ENCODE measurements at regions not wholly inside any gene's neighbourhood (a gene's known extent, or its start where the extent isn't known, plus 50 kb on each side); places are given as distances from the start of the nearest gene placed in this dataset.

DNA sequence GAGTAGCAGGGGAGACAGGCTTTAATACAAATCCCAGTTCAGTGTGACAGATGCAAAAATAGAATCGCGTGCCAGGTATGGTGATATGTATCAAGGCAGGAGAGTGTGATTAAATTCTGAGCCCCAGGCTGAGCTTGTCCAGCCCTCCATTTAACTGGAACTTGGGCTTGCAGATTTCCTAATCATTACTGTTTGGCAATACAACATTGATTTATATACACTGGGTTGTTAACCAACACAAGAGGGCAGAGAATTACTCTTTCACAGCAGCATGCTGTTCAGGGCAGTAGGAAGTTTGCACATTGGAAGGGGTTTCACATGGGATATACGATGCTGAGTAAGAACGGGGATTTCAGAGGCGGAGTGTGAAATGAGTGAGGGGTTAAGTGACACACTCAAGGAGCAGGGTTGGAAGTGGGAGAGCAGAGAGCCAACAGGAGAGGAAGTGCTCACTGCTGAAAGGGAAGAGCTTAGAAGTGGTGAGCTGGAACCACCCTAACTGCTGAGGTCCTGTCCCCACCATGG is 70.8 kb upstream of the ATXN1 start:
- no peak overlapping the region for H3K4me3 ChIP-seq (ENCODE audit: low read depth, low read length)
- TF ChIP-seq, protein P1, sequence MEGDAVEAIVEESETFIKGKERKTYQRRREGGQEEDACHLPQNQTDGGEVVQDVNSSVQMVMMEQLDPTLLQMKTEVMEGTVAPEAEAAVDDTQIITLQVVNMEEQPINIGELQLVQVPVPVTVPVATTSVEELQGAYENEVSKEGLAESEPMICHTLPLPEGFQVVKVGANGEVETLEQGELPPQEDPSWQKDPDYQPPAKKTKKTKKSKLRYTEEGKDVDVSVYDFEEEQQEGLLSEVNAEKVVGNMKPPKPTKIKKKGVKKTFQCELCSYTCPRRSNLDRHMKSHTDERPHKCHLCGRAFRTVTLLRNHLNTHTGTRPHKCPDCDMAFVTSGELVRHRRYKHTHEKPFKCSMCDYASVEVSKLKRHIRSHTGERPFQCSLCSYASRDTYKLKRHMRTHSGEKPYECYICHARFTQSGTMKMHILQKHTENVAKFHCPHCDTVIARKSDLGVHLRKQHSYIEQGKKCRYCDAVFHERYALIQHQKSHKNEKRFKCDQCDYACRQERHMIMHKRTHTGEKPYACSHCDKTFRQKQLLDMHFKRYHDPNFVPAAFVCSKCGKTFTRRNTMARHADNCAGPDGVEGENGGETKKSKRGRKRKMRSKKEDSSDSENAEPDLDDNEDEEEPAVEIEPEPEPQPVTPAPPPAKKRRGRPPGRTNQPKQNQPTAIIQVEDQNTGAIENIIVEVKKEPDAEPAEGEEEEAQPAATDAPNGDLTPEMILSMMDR (IDR thresholded peaks at IDR 0.05; ENCODE audit: borderline replicate concordance, insufficient read depth, low read depth, low read length) = no peak

DNA sequence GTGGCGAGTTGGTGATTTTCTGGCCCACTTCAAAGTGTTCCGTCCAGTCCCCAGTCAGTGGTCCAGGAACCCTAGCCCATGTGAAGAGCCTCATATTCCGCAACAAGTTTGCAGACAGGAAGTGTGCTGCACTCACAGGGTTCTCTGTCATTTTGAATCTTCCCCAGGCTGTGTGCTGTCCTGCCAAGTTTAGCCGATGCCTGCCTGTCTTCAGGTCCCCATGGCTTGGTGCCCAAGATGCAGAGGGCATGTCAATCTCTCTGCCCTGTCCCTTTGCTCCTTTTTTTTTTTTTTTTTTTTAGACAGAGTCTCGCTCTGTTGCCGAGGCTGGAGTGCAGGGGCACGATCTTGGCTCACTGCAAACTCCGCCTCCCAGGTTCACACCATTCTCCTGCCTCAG is 69.9 kb upstream of the ATXN1 start:
- TF ChIP-seq, protein P1 (IDR thresholded peaks at IDR 0.05; ENCODE audit: borderline replicate concordance, insufficient read depth, low read depth, low read length) = no peak
- H3K4me3 ChIP-seq (ENCODE audit: low read depth, low read length) = no peak overlapping the region

DNA sequence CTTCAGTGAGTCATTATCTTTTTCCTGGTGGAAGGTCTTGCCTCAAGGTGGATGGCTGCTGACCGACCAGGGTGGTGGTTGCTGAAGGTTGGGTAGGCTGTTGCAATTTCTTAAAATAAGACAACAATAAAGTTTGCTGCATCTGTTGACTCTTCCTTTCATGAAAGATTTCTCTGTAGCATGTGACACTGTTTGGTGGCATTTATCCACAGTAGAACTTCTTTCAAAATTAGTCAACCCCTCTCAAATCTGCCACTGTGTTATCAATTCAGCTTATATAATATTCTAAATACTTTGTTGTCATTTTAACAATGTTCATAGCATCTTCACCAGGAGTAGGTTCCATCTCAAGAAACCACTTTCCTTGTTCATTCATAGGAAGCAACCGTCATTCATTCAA is 66.8 kb upstream of the ATXN1 start:
- H3K4me3 ChIP-seq (ENCODE audit: low read depth, low read length) = no peak overlapping the region
- TF ChIP-seq, protein P1 (IDR thresholded peaks at IDR 0.05; ENCODE audit: borderline replicate concordance, insufficient read depth, low read depth, low read length) = no peak

DNA sequence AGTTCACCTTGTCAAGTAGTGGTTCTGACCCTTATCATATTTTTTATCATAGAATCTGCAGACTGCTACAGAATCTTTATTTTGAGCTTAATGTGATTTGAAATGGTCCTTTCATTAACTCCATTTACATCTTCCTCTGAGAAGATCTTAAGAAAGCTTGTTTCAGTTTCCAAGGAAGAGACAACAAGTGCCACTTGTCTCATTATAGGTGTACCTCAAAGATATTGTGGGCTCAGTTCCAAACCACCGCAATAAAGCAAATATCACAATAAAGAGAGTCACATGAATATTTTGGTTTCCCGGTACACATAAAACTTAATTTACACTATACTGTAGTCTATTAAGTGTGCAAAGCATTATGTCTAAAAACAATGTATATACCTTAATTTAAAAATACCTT is 66.4 kb upstream of the ATXN1 start:
- no peak overlapping the region for H3K4me3 ChIP-seq (ENCODE audit: low read depth, low read length)
- TF ChIP-seq, protein P1 (IDR thresholded peaks at IDR 0.05; ENCODE audit: borderline replicate concordance, insufficient read depth, low read depth, low read length) = no peak

DNA sequence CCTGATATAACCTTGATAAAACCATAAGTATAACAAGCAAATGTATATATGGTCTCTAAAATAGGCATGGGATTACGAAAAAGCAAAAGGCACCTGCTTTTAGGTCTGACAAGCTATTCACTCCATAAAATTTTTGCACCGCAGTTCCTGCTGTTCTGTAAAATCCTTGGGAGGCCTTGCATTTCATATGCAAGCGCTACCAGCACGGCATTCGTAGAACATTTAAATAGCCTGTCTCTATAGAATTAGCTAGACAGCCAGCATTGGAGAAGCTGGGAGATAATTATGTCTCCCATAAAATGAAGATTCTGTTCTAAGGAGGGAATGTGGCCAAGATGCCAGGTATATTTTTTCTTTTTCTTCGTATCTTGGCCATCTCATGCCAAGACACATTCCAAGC is 64.5 kb upstream of the ATXN1 start:
- no peak overlapping the region for H3K4me3 ChIP-seq (ENCODE audit: low read depth, low read length)
- TF ChIP-seq, protein P1 (IDR thresholded peaks at IDR 0.05; ENCODE audit: borderline replicate concordance, insufficient read depth, low read depth, low read length) = no peak

DNA sequence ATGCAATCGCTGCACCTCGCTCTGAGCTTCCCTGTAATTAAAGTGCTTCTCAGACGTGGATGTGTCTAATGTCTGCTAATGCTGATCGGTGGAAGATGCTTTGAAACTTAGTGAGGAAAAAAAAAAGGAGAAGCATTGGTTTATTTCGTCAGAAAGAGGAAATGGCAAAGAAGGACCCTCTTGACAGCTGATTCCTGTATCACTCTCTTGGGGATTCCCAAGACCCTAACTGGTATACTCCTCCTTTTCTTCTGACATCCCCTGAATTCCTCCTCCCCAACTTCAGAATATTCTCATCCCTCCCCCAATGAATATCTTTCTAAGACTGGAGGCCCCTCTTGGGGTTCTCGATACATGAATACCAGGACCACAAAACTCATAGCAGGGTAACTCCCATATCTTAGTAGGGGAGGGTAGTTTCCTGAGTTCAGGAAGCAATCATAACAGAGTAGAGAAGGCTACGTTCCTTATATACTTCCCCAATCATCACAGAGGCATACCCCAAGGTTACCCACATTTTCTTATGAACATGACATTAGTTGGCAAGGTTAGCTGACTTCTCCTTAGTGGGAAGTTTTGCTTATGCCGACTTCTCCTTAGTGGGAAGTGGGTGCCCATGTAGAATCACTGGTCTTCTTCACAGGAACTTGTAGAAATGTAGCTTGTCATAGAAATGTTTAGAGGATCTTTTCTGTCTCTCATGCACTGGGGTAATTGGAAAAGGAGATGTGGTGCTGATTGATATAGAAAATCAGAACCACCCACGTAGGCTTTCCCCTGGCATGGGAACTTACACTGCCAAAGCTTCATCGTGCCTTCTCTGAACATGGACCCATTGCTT is 63.8 kb upstream of the ATXN1 start:
- TF ChIP-seq, protein P1 (IDR thresholded peaks at IDR 0.05; ENCODE audit: borderline replicate concordance, insufficient read depth, low read depth, low read length) = no peak
- H3K4me3 ChIP-seq (ENCODE audit: low read depth, low read length) = no peak overlapping the region

All from GM12875 (cell line).